GM23338 (cell line): ENCODE measurements at regions not wholly inside any gene's neighbourhood (a gene's known extent, or its start where the extent isn't known, plus 50 kb on each side); places are given as distances from the start of the nearest gene placed in this dataset.
"Not testable (repeated sequence)": the region's sequence is repeated elsewhere in the genome, so short reads cannot be mapped to it uniquely, and the experiment has no call there.

ENCODE experiments used
- CTCF ChIP-seq, 2 experiments: fragments of 200-600 bp in 1 of 2; sonication (generic) in 1 of 2; conservative IDR thresholded peaks; 2 replicates each; pipeline versions ENCODE4 v1.5.1 to v1.6.1; 2016 to 2017; ENCODE audit warnings: antibody characterized with exemption in 2 of 2, low read depth in 2 of 2, mild to moderate bottlenecking in 2 of 2, moderate library complexity in 1 of 2
- EZH2 ChIP-seq: fragments of 200-600 bp; sonication (generic); IDR thresholded peaks from one replicate; pipeline ENCODE4 v1.8.0; 2017; ENCODE audit warnings: antibody characterized with exemption, mild to moderate bottlenecking, low read depth; ENCODE audit not compliant: unreplicated experiment
- EZH2phosphoT487 ChIP-seq: fragments of 200-600 bp; sonication (generic); IDR thresholded peaks from one replicate; pipeline ENCODE4 v1.8.1; 2018; ENCODE audit warnings: antibody characterized with exemption; ENCODE audit not compliant: unreplicated experiment
- JUNB ChIP-seq: IDR thresholded peaks from one replicate; pipeline ENCODE4 v1.6.1; 2016; ENCODE audit warnings: antibody characterized with exemption; ENCODE audit not compliant: unreplicated experiment
- POLR2AphosphoS5 ChIP-seq: IDR thresholded peaks from 2 replicates; pipeline ENCODE4 v1.6.1; 2016; ENCODE audit warnings: antibody characterized with exemption, low read depth
- REST ChIP-seq: IDR thresholded peaks from one replicate; pipeline ENCODE4 v1.6.1; 2018; ENCODE audit warnings: antibody characterized with exemption; ENCODE audit not compliant: unreplicated experiment

GRCh38 chr9:67116761-67117160, 124.4 kb upstream of the SPATA31A3 start:
- TF ChIP-seq EZH2; CTCF (conservative IDR thresholded peaks at IDR 0.05; ENCODE audit: low read depth in 2 of 2); EZH2phosphoT487; JUNB; REST; POLR2AphosphoS5: not testable (repeated sequence)
